ENCODE measurements at regions not wholly inside any gene's neighbourhood (a gene's known extent, or its start where the extent isn't known, plus 50 kb on each side); places are given as distances from the start of the nearest gene placed in this dataset.

- no peak for DNase-seq (ENCODE audit: low read depth in 2 of 2)
These were observed 762.8 kb upstream of the WWC1 start for GRCh38 chr5:167528651-167529050.

- no peak for DNase-seq (ENCODE audit: low read depth in 2 of 2)
These were observed 760.9 kb upstream of the WWC1 start for GRCh38 chr5:167530548-167530947.

- no peak for DNase-seq (ENCODE audit: low read depth in 2 of 2)
These were observed 757.3 kb upstream of the WWC1 start for GRCh38 chr5:167533814-167534795.

- no peak for DNase-seq (ENCODE audit: low read depth in 2 of 2)
These were observed 751.7 kb upstream of the WWC1 start for GRCh38 chr5:167539747-167540146.

- no peak for DNase-seq (ENCODE audit: low read depth in 2 of 2)
These were observed 745.2 kb upstream of the WWC1 start for GRCh38 chr5:167546270-167546669.

GRCh38 chr5:167552356-167552755, 739.1 kb upstream of the WWC1 start:
- DNase-seq (ENCODE audit: low read depth in 2 of 2) = no peak

- no peak for DNase-seq (ENCODE audit: low read depth in 2 of 2)
These were observed 737.9 kb upstream of the WWC1 start for GRCh38 chr5:167553511-167553910.

- DNase-seq (ENCODE audit: low read depth in 2 of 2) = no peak
These were observed 736.7 kb upstream of the WWC1 start for GRCh38 chr5:167554564-167555290.

GRCh38 chr5:167555565-167556166, 735.8 kb upstream of the WWC1 start:
- no peak for DNase-seq (ENCODE audit: low read depth in 2 of 2)

- no peak for DNase-seq (ENCODE audit: low read depth in 2 of 2)
These were observed 734.1 kb upstream of the WWC1 start for GRCh38 chr5:167557359-167557758.

- DNase-seq (ENCODE audit: low read depth in 2 of 2) = no peak
These were observed 729.6 kb upstream of the WWC1 start for GRCh38 chr5:167561796-167562195.

GRCh38 chr5:167564275-167564674, 727.2 kb upstream of the WWC1 start:
- DNase-seq (ENCODE audit: low read depth in 2 of 2) = no peak

- no peak for DNase-seq (ENCODE audit: low read depth in 2 of 2)
These were observed 726.1 kb upstream of the WWC1 start for GRCh38 chr5:167565189-167565954.

- no peak for DNase-seq (ENCODE audit: low read depth in 2 of 2)
These were observed 721.0 kb upstream of the WWC1 start for GRCh38 chr5:167570431-167570830.

- no peak for DNase-seq (ENCODE audit: low read depth in 2 of 2)
These were observed 719.6 kb upstream of the WWC1 start for GRCh38 chr5:167571824-167572223.

GRCh38 chr5:167573370-167574127, 717.9 kb upstream of the WWC1 start:
- DNase-seq (ENCODE audit: low read depth in 2 of 2) = no peak

- DNase-seq (ENCODE audit: low read depth in 2 of 2) = no peak
These were observed 717.0 kb upstream of the WWC1 start for GRCh38 chr5:167574464-167574863.

GRCh38 chr5:167575330-167575729, 716.1 kb upstream of the WWC1 start:
- no peak for DNase-seq (ENCODE audit: low read depth in 2 of 2)

GRCh38 chr5:167576126-167576525, 715.3 kb upstream of the WWC1 start:
- DNase-seq (ENCODE audit: low read depth in 2 of 2) = no peak

- DNase-seq (ENCODE audit: low read depth in 2 of 2) = no peak
These were observed 714.5 kb upstream of the WWC1 start for GRCh38 chr5:167576897-167577296.

GRCh38 chr5:167577616-167578015, 713.8 kb upstream of the WWC1 start:
- DNase-seq (ENCODE audit: low read depth in 2 of 2) = no peak

Data from stimulated activated CD4-positive, alpha-beta T cell treated with anti-CD3 and anti-CD28 coated beads, Interleukin-1b, Interleukin-23, amount 100 ng/mL, for 4 hours (primary cell).